GM21737 (cell line): ENCODE measurements at regions not wholly inside any gene's neighbourhood (a gene's known extent, or its start where the extent isn't known, plus 50 kb on each side); places are given as distances from the start of the nearest gene placed in this dataset.
"Not testable (repeated sequence)": the region's sequence is repeated elsewhere in the genome, so short reads cannot be mapped to it uniquely, and the experiment has no call there.

Experiments used
- ATAC-seq: cut with Tn5 transposase; IDR thresholded peaks from one replicate; pipeline ENCODE4 v1.9.1; 2021; ENCODE audit warnings: mild to moderate bottlenecking, moderate library complexity; ENCODE audit not compliant: unreplicated experiment

GRCh38 chr3:180409170-180409569, 192.8 kb upstream of the TTC14 start:
- ATAC-seq, result no peak

- no peak for ATAC-seq
These were observed 192.1 kb upstream of the TTC14 start for GRCh38 chr3:180409883-180410282.

GRCh38 chr3:180414157-180414556, 187.8 kb upstream of the TTC14 start:
- no peak for ATAC-seq

GRCh38 chr3:180416111-180416594, 185.8 kb upstream of the TTC14 start:
- no peak for ATAC-seq

- no peak for ATAC-seq
These were observed 184.7 kb upstream of the TTC14 start for GRCh38 chr3:180417241-180417640.

GRCh38 chr3:180420016-180420415, 181.9 kb upstream of the TTC14 start:
- no peak for ATAC-seq

- ATAC-seq, result no peak
These were observed 181.2 kb upstream of the TTC14 start for GRCh38 chr3:180420804-180421203.

GRCh38 chr3:180421221-180421620, 180.7 kb upstream of the TTC14 start:
- ATAC-seq, result no peak

GRCh38 chr3:180421721-180422120, 180.2 kb upstream of the TTC14 start:
- ATAC-seq, result no peak

- not testable (repeated sequence) for ATAC-seq
These were observed 177.7 kb upstream of the TTC14 start for GRCh38 chr3:180424305-180424704.

GRCh38 chr3:180430896-180431295, 171.1 kb upstream of the TTC14 start:
- no peak for ATAC-seq

- ATAC-seq, result no peak
These were observed 168.8 kb upstream of the TTC14 start for GRCh38 chr3:180433152-180433551.

- no peak for ATAC-seq
These were observed 154.8 kb upstream of the TTC14 start for GRCh38 chr3:180447136-180447535.

- not testable (repeated sequence) for ATAC-seq
These were observed 153.6 kb upstream of the TTC14 start for GRCh38 chr3:180448407-180448806.

GRCh38 chr3:180457225-180457624, 144.7 kb upstream of the TTC14 start:
- ATAC-seq, result no peak

GRCh38 chr3:180466401-180467011, 135.5 kb upstream of the TTC14 start:
- ATAC-seq, result no peak

- no peak for ATAC-seq
These were observed 134.8 kb upstream of the TTC14 start for GRCh38 chr3:180467177-180467576.

GRCh38 chr3:180469149-180469548, 132.8 kb upstream of the TTC14 start:
- no peak for ATAC-seq

- no peak for ATAC-seq
These were observed 123.3 kb upstream of the TTC14 start for GRCh38 chr3:180478695-180479094.

GRCh38 chr3:180492047-180492446, 109.9 kb upstream of the TTC14 start:
- no peak for ATAC-seq

- no peak for ATAC-seq
These were observed 105.0 kb upstream of the TTC14 start for GRCh38 chr3:180496995-180497394.

- no peak for ATAC-seq
These were observed 85.6 kb upstream of the TTC14 start for GRCh38 chr3:180516368-180516767.

- no peak for ATAC-seq
These were observed 78.9 kb upstream of the TTC14 start for GRCh38 chr3:180523040-180523439.
